H7 (cell line): ENCODE measurements at regions not wholly inside any gene's neighbourhood (a gene's known extent, or its start where the extent isn't known, plus 50 kb on each side); places are given as distances from the start of the nearest gene placed in this dataset.
"Not testable (repeated sequence)": the region's sequence is repeated elsewhere in the genome, so short reads cannot be mapped to it uniquely, and the experiment has no call there.

ENCODE experiments used
- DNase-seq: peaks from one replicate; pipeline ENCODE4 v3.0.0; 2012
- H3K27me3 ChIP-seq: 2 replicates; pipeline ENCODE4 v1.6.0; 2011; ENCODE audit warnings: mild to moderate bottlenecking, low read length; ENCODE audit not compliant: control insufficient read depth, insufficient read depth
- H3K36me3 ChIP-seq: replicated peaks from 2 replicates; pipeline ENCODE4 v1.5.1; 2011; ENCODE audit warnings: low read length; ENCODE audit not compliant: control insufficient read depth, insufficient read depth
- H3K4me3 ChIP-seq: 2 replicates; pipeline ENCODE4 v1.5.1; 2011; ENCODE audit warnings: low read depth, mild to moderate bottlenecking, control low read depth, low read length, moderate library complexity; ENCODE audit not compliant: insufficient read depth

DNA sequence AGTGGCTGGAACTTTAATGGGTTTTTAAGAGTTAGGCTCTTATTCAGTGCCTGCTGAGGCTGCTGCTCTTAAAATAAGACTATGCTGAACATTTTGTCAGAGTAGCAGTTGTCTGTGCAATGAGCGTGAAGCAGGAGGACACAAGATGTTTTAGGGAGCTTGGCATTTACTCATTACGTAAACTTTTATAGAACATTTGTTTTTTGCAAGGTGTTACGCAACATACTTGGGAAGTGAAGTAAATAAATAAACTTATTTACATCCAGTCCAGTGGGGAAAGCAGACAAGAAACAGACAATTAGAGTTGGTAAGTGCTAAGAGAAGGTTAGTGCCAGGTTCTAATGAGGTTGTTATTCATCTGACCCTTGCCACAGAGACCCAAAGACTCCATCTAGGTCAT is 226.0 kb downstream of the HINT1 start:
- Histone ChIP-seq H3K4me3 (no peak overlapping the region), H3K27me3 (no peaks in the 10 kb centered on the region), H3K36me3 (no peaks in the 10 kb centered on the region)
- no peak for DNase-seq

DNA sequence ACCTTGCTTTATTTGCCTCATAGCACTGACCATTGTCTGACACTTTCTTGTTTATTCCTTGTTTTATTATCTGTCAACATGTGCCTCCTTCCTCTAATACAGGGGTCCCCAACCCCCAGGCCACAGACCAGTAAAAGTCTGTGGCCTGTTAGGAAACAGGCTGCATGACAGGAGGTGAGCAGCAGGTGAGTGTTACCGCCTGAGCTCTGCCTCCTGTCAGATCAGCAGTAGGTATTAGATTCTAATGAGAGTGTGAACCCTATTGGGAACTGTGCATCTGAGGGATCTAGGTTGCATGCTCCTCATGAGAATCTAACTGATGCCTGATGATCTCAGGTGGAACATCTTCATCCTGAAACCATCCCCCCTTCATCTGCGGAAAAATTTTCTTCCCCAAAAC is 228.0 kb downstream of the HINT1 start:
- no peak for DNase-seq

GRCh38 chr5:130923543-130924124 is 241.4 kb downstream of the HINT1 start:
- H3K36me3 ChIP-seq = no peaks in the 10 kb centered on the region
- no peak for DNase-seq
- no peaks in the 10 kb centered on the region for H3K27me3 ChIP-seq
- no peak overlapping the region for H3K4me3 ChIP-seq

More for the DNA sequence above, 228.0 kb downstream of the HINT1 start:
- Histone ChIP-seq H3K36me3 (no peaks in the 10 kb centered on the region), H3K4me3 (no peak overlapping the region), H3K27me3 (no peaks in the 10 kb centered on the region)

GRCh38 chr5:130912088-130912487 is 253.0 kb downstream of the HINT1 start:
- no peaks in the 10 kb centered on the region for H3K36me3 ChIP-seq
- H3K4me3 ChIP-seq = no peak overlapping the region
- DNase-seq = peak; percentile 7
- H3K27me3 ChIP-seq = no peaks in the 10 kb centered on the region

- Histone ChIP-seq H3K36me3 (no peaks in the 10 kb centered on the region), H3K4me3 (no peak overlapping the region), H3K27me3 (no peaks in the 10 kb centered on the region)
- DNase-seq = no peak
Measured at GRCh38 chr5:130908186-130908585, 256.9 kb downstream of the HINT1 start.

DNA sequence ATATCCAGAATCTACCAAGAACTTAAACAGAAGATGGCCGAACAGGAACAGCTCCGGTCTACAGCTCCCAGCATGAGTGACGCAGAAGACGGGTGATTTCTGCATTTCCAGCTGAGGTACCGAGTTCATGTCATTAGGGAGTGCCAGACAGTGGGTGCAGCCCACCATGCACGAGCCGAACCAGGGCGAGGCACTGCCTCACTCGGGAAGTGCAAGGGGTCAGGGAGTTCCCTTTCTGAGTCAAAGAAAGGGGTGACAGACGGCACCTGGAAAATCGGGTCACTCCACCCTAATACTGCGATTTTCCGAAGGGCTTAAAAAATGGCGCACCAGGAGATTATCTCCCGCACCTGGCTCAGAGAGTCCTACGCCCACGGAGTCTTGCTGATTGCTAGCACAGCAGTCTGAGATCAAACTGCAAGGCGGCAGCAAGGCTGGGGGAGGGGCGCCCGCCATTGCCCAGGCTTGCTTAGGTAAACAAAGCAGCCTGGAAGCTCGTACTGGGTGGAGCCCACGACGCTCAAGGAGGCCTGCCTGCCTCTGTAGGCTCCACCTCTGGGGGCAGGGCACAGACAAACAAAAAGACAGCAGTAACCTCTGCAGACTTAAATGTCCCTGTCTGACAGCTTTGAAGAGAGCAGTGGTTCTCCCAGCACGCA is 267.4 kb downstream of the HINT1 start:
- H3K4me3 ChIP-seq = peak overlapping the region; percentile 40
- not testable (repeated sequence) for H3K36me3 ChIP-seq, DNase-seq, H3K27me3 ChIP-seq

DNA sequence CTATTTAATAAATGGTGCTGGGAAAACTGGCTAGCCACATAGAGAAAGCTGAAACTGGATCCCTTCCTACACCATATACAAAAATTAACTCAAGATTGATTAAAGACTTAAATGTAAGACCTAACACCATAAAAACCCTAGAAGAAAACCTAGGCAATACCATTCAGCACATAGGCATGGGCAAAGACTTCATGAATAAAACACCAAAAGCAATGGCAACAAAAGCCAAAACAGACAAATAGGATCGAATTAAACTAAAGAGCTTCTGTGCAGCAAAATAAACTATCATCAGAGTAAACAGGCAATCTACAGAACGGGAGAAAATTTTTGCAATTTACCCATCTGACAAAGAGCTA is 267.9 kb downstream of the HINT1 start:
- DNase-seq, H3K36me3 ChIP-seq, H3K27me3 ChIP-seq: not testable (repeated sequence)
- H3K4me3 ChIP-seq = peak overlapping the region; percentile 40

GRCh38 chr5:130896636-130897035 is 268.4 kb downstream of the HINT1 start:
- Histone ChIP-seq H3K27me3 (no peaks in the 10 kb centered on the region), H3K36me3 (no peaks in the 10 kb centered on the region), H3K4me3 (no peak overlapping the region)
- no peak for DNase-seq

DNA sequence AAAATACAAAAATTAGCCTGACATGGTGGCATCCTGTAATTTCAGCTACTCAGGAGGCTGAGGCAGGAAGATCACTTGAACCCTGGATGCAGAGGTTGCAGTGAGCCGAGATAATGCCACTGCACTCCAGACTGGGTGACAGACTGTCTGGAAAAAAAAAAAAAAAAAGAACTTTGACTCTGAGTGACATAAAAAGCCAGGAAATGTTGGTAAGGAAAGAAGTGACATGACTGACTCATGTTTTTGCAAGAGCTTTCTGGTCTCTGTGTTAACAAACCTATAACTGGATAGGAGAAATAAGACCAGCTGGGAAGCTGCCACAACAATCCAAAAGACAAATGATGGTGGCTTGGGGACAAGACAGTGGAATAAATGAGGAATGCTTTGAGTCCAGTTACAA is 272.1 kb downstream of the HINT1 start:
- DNase-seq = no peak
- Histone ChIP-seq H3K36me3 (no peaks in the 10 kb centered on the region), H3K4me3 (no peak overlapping the region), H3K27me3 (no peaks in the 10 kb centered on the region)

- DNase-seq = no peak
- Histone ChIP-seq H3K4me3 (no peak overlapping the region), H3K36me3 (no peaks in the 10 kb centered on the region), H3K27me3 (no peaks in the 10 kb centered on the region)
Measured at GRCh38 chr5:130890610-130891009, 274.4 kb downstream of the HINT1 start.

DNA sequence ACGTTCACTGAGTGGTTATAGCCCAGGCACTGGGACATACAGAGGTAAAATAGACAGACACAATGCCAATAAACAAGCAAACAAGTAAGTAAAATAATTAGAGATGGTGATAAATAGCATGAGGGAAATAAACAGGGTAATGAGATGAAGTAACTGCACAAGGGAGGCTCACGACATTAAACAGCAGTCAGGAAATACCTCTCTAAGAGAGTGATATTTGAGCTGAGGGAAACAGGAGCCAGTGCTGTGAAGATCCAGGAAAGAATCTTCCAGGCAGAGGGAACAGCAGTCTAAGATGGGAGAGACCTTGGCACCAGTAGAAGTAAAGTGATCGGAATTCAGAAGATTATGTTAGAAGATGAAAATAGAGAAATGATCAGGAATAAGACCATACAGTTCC is 279.4 kb downstream of the HINT1 start:
- no peak overlapping the region for H3K4me3 ChIP-seq
- no peaks in the 10 kb centered on the region for H3K27me3 ChIP-seq
- H3K36me3 ChIP-seq = no peaks in the 10 kb centered on the region
- DNase-seq = no peak

DNA sequence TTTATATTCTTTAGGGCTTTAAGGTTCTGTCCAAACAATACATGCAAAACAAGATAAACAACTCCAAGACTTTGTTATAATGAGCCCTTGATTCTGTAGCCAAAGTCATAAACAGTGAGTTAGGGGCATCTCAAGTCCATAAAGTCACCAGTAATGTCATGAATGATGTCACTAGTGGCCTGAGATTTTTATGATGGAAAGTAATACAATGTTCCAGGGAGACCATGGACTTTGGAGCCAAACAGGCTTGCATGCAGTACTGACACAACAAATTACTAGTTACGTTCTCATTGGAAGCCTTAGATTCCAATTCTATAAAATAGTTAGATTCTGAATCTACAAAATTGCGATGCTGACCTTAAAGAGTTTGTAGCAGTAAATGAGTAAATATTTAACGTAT is 280.0 kb downstream of the HINT1 start:
- Histone ChIP-seq H3K4me3 (no peak overlapping the region), H3K27me3 (no peaks in the 10 kb centered on the region), H3K36me3 (no peaks in the 10 kb centered on the region)
- no peak for DNase-seq

DNA sequence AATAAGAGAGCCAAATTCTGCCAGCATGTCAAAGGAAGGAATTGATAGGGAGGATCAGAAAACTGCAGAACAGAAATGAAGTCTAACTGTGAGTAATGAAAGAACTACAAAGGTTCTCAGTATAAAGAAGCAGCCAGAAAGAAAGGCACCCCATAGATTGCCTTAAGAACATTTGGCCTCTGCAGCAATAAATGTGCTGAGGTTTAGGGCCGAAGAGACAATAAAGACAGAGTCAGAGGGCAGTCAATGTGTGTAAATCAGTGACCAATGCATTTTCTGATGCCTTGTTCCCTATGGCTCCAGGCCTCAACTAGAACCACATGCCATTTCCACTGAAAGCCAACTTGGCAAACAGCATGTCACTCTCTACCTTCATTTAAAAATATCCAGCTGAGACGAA is 281.0 kb downstream of the HINT1 start:
- DNase-seq = no peak
- no peaks in the 10 kb centered on the region for H3K27me3 ChIP-seq
- no peaks in the 10 kb centered on the region for H3K36me3 ChIP-seq
- no peak overlapping the region for H3K4me3 ChIP-seq

- no peak for DNase-seq
- H3K4me3 ChIP-seq = no peak overlapping the region
Measured at GRCh38 chr5:130875656-130876055, 289.4 kb downstream of the HINT1 start.

GRCh38 chr5:130874861-130875417 is 290.1 kb downstream of the HINT1 start:
- Histone ChIP-seq H3K27me3 (no peaks in the 10 kb centered on the region), H3K4me3 (no peak overlapping the region), H3K36me3 (no peaks in the 10 kb centered on the region)
- DNase-seq = no peak

More at GRCh38 chr5:130875656-130876055, 289.4 kb downstream of the HINT1 start:
- Histone ChIP-seq H3K27me3 (no peaks in the 10 kb centered on the region), H3K36me3 (no peaks in the 10 kb centered on the region)
